H1 (cell line): ENCODE measurements at regions not wholly inside any gene's neighbourhood (a gene's known extent, or its start where the extent isn't known, plus 50 kb on each side); places are given as distances from the start of the nearest gene placed in this dataset.

ENCODE experiments used
- CHD7 ChIP-seq: fragments of 300-600 bp; sonication (generic); IDR thresholded peaks from 2 replicates; pipeline ENCODE4 v1.7.1; 2012; ENCODE audit warnings: low read length, moderate library complexity, mild to moderate bottlenecking, inconsistent platforms; ENCODE audit not compliant: insufficient replicate concordance
- CREB1 ChIP-seq: IDR thresholded peaks from 2 replicates; pipeline ENCODE4 v1.6.1; 2012; ENCODE audit warnings: inconsistent platforms
- POU5F1 ChIP-seq: IDR thresholded peaks from 2 replicates; pipeline ENCODE4 v1.6.1; 2011; ENCODE audit warnings: low read depth, mild to moderate bottlenecking, low read length, moderate library complexity
- TEAD4 ChIP-seq: IDR thresholded peaks from 2 replicates; pipeline ENCODE4 v1.6.1; 2012; ENCODE audit warnings: low read depth, low read length, inconsistent platforms, mixed read lengths

- TF ChIP-seq CHD7: no peak
- no peak for TF ChIP-seq POU5F1
- TF ChIP-seq TEAD4: no peak
- no peak for TF ChIP-seq CREB1
- TF ChIP-seq, all 59 proteins: peak for 0
These were observed 93.5 kb upstream of the SLC6A14 start (continued) for GRCh38 chrX:116342903-116343302.
